ENCODE measurements at regions not wholly inside any gene's neighbourhood (a gene's known extent, or its start where the extent isn't known, plus 50 kb on each side); places are given as distances from the start of the nearest gene placed in this dataset.

GRCh38 chr4:53647547-53647946 lies 56.3 kb upstream of the LNX1 start:
- DNase-seq (ENCODE audit: low read depth, low spot score), result no peak

GRCh38 chr4:53646795-53647194 lies 55.5 kb upstream of the LNX1 start:
- no peak for DNase-seq (ENCODE audit: low read depth, low spot score)

- DNase-seq (ENCODE audit: low read depth, low spot score), result no peak
Observed at GRCh38 chr4:53645108-53645507, 53.8 kb upstream of the LNX1 start.

- DNase-seq (ENCODE audit: low read depth, low spot score), result no peak
Observed at GRCh38 chr4:53644607-53645006, 53.3 kb upstream of the LNX1 start.
